Neural cell (in vitro differentiated cells): ENCODE measurements at regions not wholly inside any gene's neighbourhood (a gene's known extent, or its start where the extent isn't known, plus 50 kb on each side); places are given as distances from the start of the nearest gene placed in this dataset.

Experiments
- H2AFZ ChIP-seq: fragments of 200-600, 300-800 bp; sonication (generic), shearing (Covaris generic); 2 replicates; pipeline ENCODE4 v1.6.0; 2014; ENCODE audit warnings: low read depth, mild to moderate bottlenecking, antibody characterized with exemption, low read length, moderate library complexity
- H3F3A ChIP-seq: fragments of 200-600 bp; shearing (Covaris generic); 2 replicates; pipeline ENCODE4 v1.6.1; 2016; ENCODE audit warnings: mild to moderate bottlenecking, moderate library complexity, mixed read lengths, antibody characterized with exemption, low read length; ENCODE audit not compliant: insufficient read depth, poor library complexity, severe bottlenecking
- H3K27ac ChIP-seq: fragments of 200-600, 300-800 bp; sonication (generic), shearing (Covaris generic); 2 replicates; pipeline ENCODE4 v1.5.1; 2014; ENCODE audit warnings: mild to moderate bottlenecking, low read length, moderate library complexity
- H3K27me3 ChIP-seq: fragments of 300-800, 200-600 bp; sonication (generic), shearing (Covaris generic); 2 replicates; pipeline ENCODE4 v1.6.0; 2014; ENCODE audit warnings: mild to moderate bottlenecking, low read depth, low read length, moderate library complexity; ENCODE audit not compliant: insufficient read depth
- H3K36me3 ChIP-seq: fragments of 300-800, 200-600 bp; sonication (generic), shearing (Covaris generic); 2 replicates; pipeline ENCODE4 v1.5.1; 2014; ENCODE audit warnings: mild to moderate bottlenecking, antibody characterized with exemption, low read length, moderate library complexity; ENCODE audit not compliant: insufficient read depth
- H3K4me2 ChIP-seq: fragments of 300-800, 200-600 bp; sonication (generic), shearing (Covaris generic); 2 replicates; pipeline ENCODE4 v1.6.0; 2014; ENCODE audit warnings: mild to moderate bottlenecking, low read length
- H3K4me3 ChIP-seq: fragments of 300-800, 200-600 bp; sonication (generic), shearing (Covaris generic); 2 replicates; pipeline ENCODE4 v1.5.1; 2014; ENCODE audit warnings: mild to moderate bottlenecking, low read length, moderate library complexity
- H3K79me2 ChIP-seq: fragments of 200-600 bp; shearing (Covaris generic); replicated peaks from 2 replicates; pipeline ENCODE4 v1.6.0; 2014; ENCODE audit warnings: mild to moderate bottlenecking, low read length, moderate library complexity; ENCODE audit not compliant: insufficient read depth
- H3K9ac ChIP-seq: fragments of 300-800, 200-600 bp; sonication (generic), shearing (Covaris generic); 2 replicates; pipeline ENCODE4 v1.6.1; 2016; ENCODE audit warnings: mild to moderate bottlenecking, low read length, mixed read lengths
- H3K9me2 ChIP-seq: fragments of 200-600 bp; shearing (Covaris generic); 2 replicates; pipeline ENCODE4 v1.6.1; 2016; ENCODE audit warnings: mild to moderate bottlenecking, low read length, mixed read lengths; ENCODE audit not compliant: insufficient read depth
- H3K9me3 ChIP-seq: fragments of 200-600, 300-800 bp; sonication (generic), shearing (Covaris generic); 2 replicates; pipeline ENCODE4 v1.6.1; 2016; ENCODE audit warnings: mild to moderate bottlenecking, mixed run types, low read length, moderate library complexity, mixed read lengths
- H4K20me1 ChIP-seq: fragments of 200-600 bp; shearing (Covaris generic); 2 replicates; pipeline ENCODE4 v1.6.1; 2016; ENCODE audit warnings: mild to moderate bottlenecking, mixed run types; ENCODE audit not compliant: insufficient read depth
- CTCF ChIP-seq: fragments of 450-650 bp; IDR thresholded peaks from 2 replicates; pipeline ENCODE4 v1.5.1; 2014; ENCODE audit warnings: antibody characterized with exemption, mild to moderate bottlenecking, moderate library complexity; ENCODE audit not compliant: poor library complexity, severe bottlenecking
- EP300 ChIP-seq: fragments of 450-650 bp; conservative IDR thresholded peaks from 2 replicates; pipeline ENCODE4 v1.6.1; 2014; ENCODE audit warnings: antibody characterized with exemption, mild to moderate bottlenecking, moderate library complexity; ENCODE audit not compliant: poor library complexity, severe bottlenecking
- EZH2 ChIP-seq: fragments of 200-600, 300-800 bp; shearing (Covaris generic), sonication (generic); IDR thresholded peaks from 2 replicates; pipeline ENCODE4 v1.6.1; 2014; ENCODE audit warnings: antibody characterized with exemption, low read length, borderline replicate concordance, mild to moderate bottlenecking; ENCODE audit not compliant: insufficient read depth, poor library complexity, severe bottlenecking
- MXI1 ChIP-seq: fragments of 450-650 bp; conservative IDR thresholded peaks from 2 replicates; pipeline ENCODE4 v1.6.1; 2014; ENCODE audit warnings: antibody characterized with exemption, mild to moderate bottlenecking; ENCODE audit not compliant: poor library complexity, severe bottlenecking
- POLR2AphosphoS5 ChIP-seq: IDR thresholded peaks from 2 replicates; pipeline ENCODE4 v1.6.1; 2012
- RAD21 ChIP-seq: fragments of 450-650 bp; conservative IDR thresholded peaks from 2 replicates; pipeline ENCODE4 v1.6.1; 2014; ENCODE audit warnings: antibody characterized with exemption, mild to moderate bottlenecking, moderate library complexity
- REST ChIP-seq: IDR thresholded peaks from 2 replicates; pipeline ENCODE4 v1.6.1; 2012; ENCODE audit warnings: borderline replicate concordance
- SMC3 ChIP-seq: fragments of 450-650 bp; conservative IDR thresholded peaks from 2 replicates; pipeline ENCODE4 v1.6.1; 2014; ENCODE audit warnings: antibody characterized with exemption, mild to moderate bottlenecking, moderate library complexity; ENCODE audit not compliant: poor library complexity
- TAF1 ChIP-seq: IDR thresholded peaks from 2 replicates; pipeline ENCODE4 v1.6.1; 2012; ENCODE audit warnings: low read depth

GRCh38 chr6:105568142-105568541, 165.3 kb upstream of the PREP start:
- no peaks in the 10 kb centered on the region for H3K9me3 ChIP-seq
- TF ChIP-seq MXI1 (no peak), EZH2 (no peak), CTCF (no peak), EP300 (no peak), TAF1 (no peak), REST (no peak), SMC3 (no peak), POLR2AphosphoS5 (no peak), RAD21 (no peak)
- H4K20me1 ChIP-seq, result no peaks in the 10 kb centered on the region
- no peak overlapping the region for H3K27ac ChIP-seq
- no peaks in the 10 kb centered on the region for H3F3A ChIP-seq
- no peaks in the 10 kb centered on the region for H3K9me2 ChIP-seq
- no peaks in the 10 kb centered on the region for H3K27me3 ChIP-seq
- no peak overlapping the region for H3K9ac ChIP-seq
- H3K36me3 ChIP-seq, result no peaks in the 10 kb centered on the region
- H3K4me2 ChIP-seq, result no peak overlapping the region
- H3K4me3 ChIP-seq, result no peak overlapping the region
- H3K79me2 ChIP-seq, result no peaks in the 10 kb centered on the region
- no peak overlapping the region for H2AFZ ChIP-seq

GRCh38 chr6:105567140-105567539, 164.3 kb upstream of the PREP start:
- no peaks in the 10 kb centered on the region for H4K20me1 ChIP-seq
- H3K79me2 ChIP-seq, result no peaks in the 10 kb centered on the region
- no peak overlapping the region for H2AFZ ChIP-seq
- no peak overlapping the region for H3K4me2 ChIP-seq
- no peaks in the 10 kb centered on the region for H3K27me3 ChIP-seq
- H3K9me3 ChIP-seq, result no peaks in the 10 kb centered on the region
- no peak overlapping the region for H3K4me3 ChIP-seq
- H3K27ac ChIP-seq, result no peak overlapping the region
- TF ChIP-seq REST (no peak), EZH2 (no peak), MXI1 (no peak), POLR2AphosphoS5 (no peak), TAF1 (no peak), SMC3 (no peak), EP300 (no peak), CTCF (no peak), RAD21 (no peak)
- H3K9ac ChIP-seq, result no peak overlapping the region
- H3K9me2 ChIP-seq, result no peaks in the 10 kb centered on the region
- no peaks in the 10 kb centered on the region for H3F3A ChIP-seq
- H3K36me3 ChIP-seq, result no peaks in the 10 kb centered on the region
